ENCODE measurements at regions not wholly inside any gene's neighbourhood (a gene's known extent, or its start where the extent isn't known, plus 50 kb on each side); places are given as distances from the start of the nearest gene placed in this dataset.

GRCh38 chr1:164907666-164908065, 348.7 kb downstream of the PBX1 start:
- H3K4me1 ChIP-seq = no peaks in the 10 kb centered on the region
- TF ChIP-seq CTCF (IDR thresholded peaks at IDR 0.05) = no peak
- intact Hi-C loops (cut with DNase I) = no loop called here
- no peaks in the 10 kb centered on the region for H3K36me3 ChIP-seq
- H3K27me3 ChIP-seq (ENCODE audit: low read depth) = no peaks in the 10 kb centered on the region
- H3K27ac ChIP-seq = no peak overlapping the region
- H3K9me3 ChIP-seq = no peaks in the 10 kb centered on the region
- DNase-seq (no peak), ATAC-seq (no peak)
- H3K4me3 ChIP-seq = no peak overlapping the region

GRCh38 chr1:164905869-164906268, 346.9 kb downstream of the PBX1 start:
- H3K27me3 ChIP-seq (ENCODE audit: low read depth) = no peaks in the 10 kb centered on the region
- H3K9me3 ChIP-seq = no peaks in the 10 kb centered on the region
- no peak overlapping the region for H3K27ac ChIP-seq
- no peak overlapping the region for H3K4me3 ChIP-seq
- no peak for DNase-seq
- intact Hi-C loops (cut with DNase I) = no loop called here
- H3K36me3 ChIP-seq = no peaks in the 10 kb centered on the region
- peak; percentile 59 to 72 for ATAC-seq
- no peak for TF ChIP-seq CTCF (IDR thresholded peaks at IDR 0.05)
- H3K4me1 ChIP-seq = no peaks in the 10 kb centered on the region

GRCh38 chr1:164902491-164902890, 343.5 kb downstream of the PBX1 start:
- no peaks in the 10 kb centered on the region for H3K36me3 ChIP-seq
- no peak for ATAC-seq
- TF ChIP-seq CTCF (IDR thresholded peaks at IDR 0.05) = no peak
- no peak overlapping the region for H3K27ac ChIP-seq
- no peak for DNase-seq
- no peaks in the 10 kb centered on the region for H3K9me3 ChIP-seq
- H3K4me1 ChIP-seq = no peaks in the 10 kb centered on the region
- H3K27me3 ChIP-seq (ENCODE audit: low read depth) = no peaks in the 10 kb centered on the region
- intact Hi-C loops (cut with DNase I) = no loop called here
- H3K4me3 ChIP-seq = no peak overlapping the region

All from lower lobe of right lung (tissue), 2 donors.